Sigmoid colon (tissue), 4 donors: ENCODE measurements at regions not wholly inside any gene's neighbourhood (a gene's known extent, or its start where the extent isn't known, plus 50 kb on each side); places are given as distances from the start of the nearest gene placed in this dataset.

Experiments used
- EP300 ChIP-seq, 4 donors: sonication (generic); formaldehyde crosslinking; IDR thresholded peaks; one replicate each; pipeline ENCODE4 v1.6.1; 2017; ENCODE audit warnings: antibody characterized with exemption in 4 of 4
- POLR2A ChIP-seq, 2 donors: fragments of 450-650 bp; IDR thresholded peaks; one replicate each; pipeline ENCODE4 v1.6.1; 2016; ENCODE audit warnings: antibody characterized with exemption in 2 of 2, mild to moderate bottlenecking in 2 of 2, moderate library complexity in 2 of 2
- POLR2AphosphoS5 ChIP-seq, 4 donors: sonication (generic); formaldehyde crosslinking; IDR thresholded peaks; one replicate each; pipeline ENCODE4 v1.6.1; 2017; ENCODE audit warnings: antibody characterized with exemption in 4 of 4
- TF ChIP-seq, protein P1 (sequence below), 4 experiments: fragments of 450-650 bp in 3 of 4; fragments of 200-600 bp in 1 of 4; IDR thresholded peaks; one replicate each; pipeline ENCODE4 v1.5.1; 2016 to 2019; ENCODE audit warnings: antibody characterized with exemption in 4 of 4, mild to moderate bottlenecking in 3 of 4, moderate library complexity in 2 of 4

GRCh38 chr12:40557980-40558379, 134.3 kb upstream of the CNTN1 start:
- TF ChIP-seq POLR2A (IDR thresholded peaks at IDR 0.05) (no peak), POLR2AphosphoS5 (IDR thresholded peaks at IDR 0.05) (no peak), EP300 (IDR thresholded peaks at IDR 0.05) (no peak)
- TF ChIP-seq, protein P1, sequence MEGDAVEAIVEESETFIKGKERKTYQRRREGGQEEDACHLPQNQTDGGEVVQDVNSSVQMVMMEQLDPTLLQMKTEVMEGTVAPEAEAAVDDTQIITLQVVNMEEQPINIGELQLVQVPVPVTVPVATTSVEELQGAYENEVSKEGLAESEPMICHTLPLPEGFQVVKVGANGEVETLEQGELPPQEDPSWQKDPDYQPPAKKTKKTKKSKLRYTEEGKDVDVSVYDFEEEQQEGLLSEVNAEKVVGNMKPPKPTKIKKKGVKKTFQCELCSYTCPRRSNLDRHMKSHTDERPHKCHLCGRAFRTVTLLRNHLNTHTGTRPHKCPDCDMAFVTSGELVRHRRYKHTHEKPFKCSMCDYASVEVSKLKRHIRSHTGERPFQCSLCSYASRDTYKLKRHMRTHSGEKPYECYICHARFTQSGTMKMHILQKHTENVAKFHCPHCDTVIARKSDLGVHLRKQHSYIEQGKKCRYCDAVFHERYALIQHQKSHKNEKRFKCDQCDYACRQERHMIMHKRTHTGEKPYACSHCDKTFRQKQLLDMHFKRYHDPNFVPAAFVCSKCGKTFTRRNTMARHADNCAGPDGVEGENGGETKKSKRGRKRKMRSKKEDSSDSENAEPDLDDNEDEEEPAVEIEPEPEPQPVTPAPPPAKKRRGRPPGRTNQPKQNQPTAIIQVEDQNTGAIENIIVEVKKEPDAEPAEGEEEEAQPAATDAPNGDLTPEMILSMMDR (IDR thresholded peaks at IDR 0.05), result no peak
